Hepatocyte (in vitro differentiated cells): ENCODE measurements at regions not wholly inside any gene's neighbourhood (a gene's known extent, or its start where the extent isn't known, plus 50 kb on each side); places are given as distances from the start of the nearest gene placed in this dataset.
"Not testable (repeated sequence)": the region's sequence is repeated elsewhere in the genome, so short reads cannot be mapped to it uniquely, and the experiment has no call there.

Experiments used
- CTCF ChIP-seq: fragments of 200-600 bp; sonication (generic); IDR thresholded peaks from 2 replicates; pipeline ENCODE4 v1.5.1; 2016; ENCODE audit warnings: antibody characterized with exemption, mild to moderate bottlenecking; ENCODE audit not compliant: poor library complexity
- EZH2 ChIP-seq: fragments of 200-600 bp; sonication (generic); IDR thresholded peaks from 2 replicates; pipeline ENCODE4 v1.6.1; 2016; ENCODE audit warnings: antibody characterized with exemption, mild to moderate bottlenecking, borderline replicate concordance
- EZH2phosphoT487 ChIP-seq: fragments of 200-600 bp; sonication (generic); IDR thresholded peaks from one replicate; pipeline ENCODE4 v1.6.1; 2018; ENCODE audit warnings: antibody characterized with exemption, mild to moderate bottlenecking, low read depth, moderate library complexity; ENCODE audit not compliant: unreplicated experiment, severe bottlenecking

- not testable (repeated sequence) for TF ChIP-seq EZH2, CTCF, EZH2phosphoT487
Measured at GRCh38 chr9:26492608-26493521, 399.7 kb downstream of the CAAP1 start.
